ENCODE measurements at regions not wholly inside any gene's neighbourhood (a gene's known extent, or its start where the extent isn't known, plus 50 kb on each side); places are given as distances from the start of the nearest gene placed in this dataset.
"Not testable (repeated sequence)": the region's sequence is repeated elsewhere in the genome, so short reads cannot be mapped to it uniquely, and the experiment has no call there.

DNA sequence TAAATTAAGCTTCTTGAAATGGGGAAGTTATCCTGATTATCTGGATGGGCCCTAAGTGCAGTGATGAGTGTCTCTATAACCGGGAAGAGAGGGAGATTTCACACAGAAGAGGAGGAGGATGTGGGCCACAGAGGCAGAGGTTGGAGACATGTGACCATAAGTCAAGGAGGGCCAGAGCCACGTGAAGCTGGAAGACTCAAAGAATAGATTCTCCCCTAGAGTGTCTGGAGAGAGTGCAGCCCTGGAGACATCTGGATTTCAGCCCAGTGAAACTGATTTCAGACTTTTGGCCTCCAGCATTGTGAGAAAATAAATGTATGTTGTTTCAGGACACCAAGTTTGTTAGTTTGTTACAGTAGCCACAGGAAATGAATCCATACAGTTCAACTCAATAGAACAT lies 442.9 kb downstream of the NTRK2 start:
- DNase-seq (ENCODE audit: low read depth in 3 of 3, low spot score in 2 of 3), result no peak

DNA sequence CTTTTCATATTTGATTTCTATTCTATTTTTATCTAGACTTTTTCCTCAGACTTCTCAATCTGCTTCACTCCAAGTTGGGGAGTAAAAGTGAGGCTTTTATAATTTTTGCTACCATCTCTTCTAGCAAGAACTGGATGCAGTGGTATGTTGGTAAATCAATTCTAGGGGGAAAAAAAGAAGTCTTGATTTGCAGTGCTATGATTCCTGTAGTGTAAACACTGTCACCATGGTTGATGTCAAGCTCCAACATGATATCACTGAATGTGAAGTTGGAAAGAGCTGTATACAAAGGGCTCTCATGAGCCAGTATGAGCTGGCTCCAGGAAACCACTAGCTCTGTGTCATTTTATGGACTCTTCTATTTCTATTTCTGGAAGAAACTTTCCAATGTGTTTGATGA lies 439.2 kb downstream of the NTRK2 start:
- no peak for DNase-seq (ENCODE audit: low read depth in 3 of 3, low spot score in 2 of 3)

DNA sequence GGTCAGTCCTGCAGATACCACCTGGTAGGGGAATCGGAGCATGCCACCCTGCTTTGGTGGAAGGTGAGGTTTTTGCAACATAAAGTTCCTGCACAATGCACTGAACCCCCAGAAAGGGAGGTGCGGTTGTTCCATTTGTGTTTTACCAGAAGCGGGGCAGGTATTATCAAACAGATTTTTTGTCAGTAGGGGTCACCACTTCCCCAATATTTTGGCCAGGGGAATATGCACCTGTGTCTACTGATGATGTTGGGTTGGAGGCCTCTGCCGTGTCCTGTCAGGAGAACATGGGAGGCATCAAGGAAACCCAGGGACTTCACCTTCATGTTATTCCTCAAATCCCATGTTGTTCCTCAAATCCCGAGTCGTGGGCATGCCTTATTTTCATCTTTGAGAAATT lies 438.7 kb downstream of the NTRK2 start:
- no peak for DNase-seq (ENCODE audit: low read depth in 3 of 3, low spot score in 2 of 3)

DNA sequence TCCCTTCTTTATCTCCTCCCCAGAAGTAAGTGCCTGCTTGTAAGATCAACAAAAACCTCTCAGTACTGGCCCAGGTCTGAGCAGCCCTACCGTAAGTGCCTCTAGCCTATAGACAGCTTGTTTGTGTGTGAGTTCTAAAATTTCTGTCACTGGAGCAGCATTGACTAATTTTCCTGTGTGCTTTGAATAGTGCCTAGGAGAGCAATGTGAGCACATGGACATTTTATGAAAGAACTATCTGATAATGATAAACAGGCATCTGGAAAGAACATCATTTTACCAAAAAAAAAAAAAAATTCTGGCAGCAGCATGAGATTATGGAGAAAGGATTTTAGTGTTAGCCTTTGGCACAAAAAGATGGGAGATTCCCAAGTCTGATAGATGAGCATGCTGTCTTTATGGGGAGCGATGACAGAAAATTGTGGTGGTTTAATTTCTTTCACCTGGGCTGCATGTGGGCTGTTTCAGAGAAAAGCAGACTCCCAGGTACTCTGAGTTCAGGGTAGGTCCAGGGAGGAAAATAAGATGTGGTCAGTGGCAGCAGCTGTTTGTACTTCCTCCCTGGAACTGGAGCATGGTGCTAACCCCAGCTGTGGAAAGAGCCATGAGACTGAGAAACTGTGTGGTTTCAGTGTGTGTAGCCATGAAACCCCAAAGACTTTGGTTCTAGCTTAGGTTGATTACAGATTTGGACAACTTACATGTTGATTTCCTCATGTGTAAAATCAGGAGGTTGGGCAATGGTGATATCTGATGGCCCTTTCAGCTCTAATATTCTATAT lies 419.9 kb downstream of the NTRK2 start:
- DNase-seq (ENCODE audit: low read depth in 3 of 3, low spot score in 2 of 3), result no peak

DNA sequence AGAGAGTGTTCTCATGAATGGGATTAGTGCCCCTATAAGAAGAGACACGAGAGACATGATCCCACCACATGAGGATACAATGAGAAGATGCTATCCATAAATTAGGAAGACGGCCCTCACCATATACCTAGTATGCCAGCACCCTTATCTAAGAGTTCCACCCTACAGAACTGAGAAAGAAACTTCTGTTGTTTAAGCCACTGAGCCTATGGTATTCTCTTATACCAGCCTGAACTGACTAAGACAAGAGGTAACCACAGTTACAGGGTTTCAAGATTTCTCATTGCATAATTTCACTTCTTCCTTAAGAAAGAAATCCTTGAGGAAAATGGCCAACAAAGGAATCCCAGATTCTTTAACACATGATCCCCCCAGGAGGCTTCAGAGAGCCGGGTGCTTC lies 412.4 kb downstream of the NTRK2 start:
- no peak for DNase-seq (ENCODE audit: low read depth in 3 of 3, low spot score in 2 of 3)

DNA sequence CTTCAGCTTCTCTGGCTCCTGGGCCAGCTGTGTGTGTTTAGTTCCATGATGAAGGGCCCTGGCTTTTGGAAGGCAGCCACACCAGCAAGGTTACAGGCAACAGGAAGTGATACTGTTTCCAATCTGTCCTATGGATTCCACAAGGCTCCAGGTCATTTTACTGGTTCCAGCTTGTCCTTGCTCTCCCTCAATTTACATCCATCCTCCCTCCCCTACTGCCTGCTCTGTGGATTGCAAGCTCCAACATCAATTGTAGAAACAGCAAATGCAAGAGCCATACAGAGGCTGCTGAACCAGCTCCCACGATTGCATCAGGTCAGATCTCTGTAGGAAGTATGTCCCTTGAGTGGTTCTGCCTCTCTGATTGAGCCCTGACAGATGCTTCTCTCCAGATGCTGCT lies 409.8 kb downstream of the NTRK2 start:
- no peak for DNase-seq (ENCODE audit: low read depth in 3 of 3, low spot score in 2 of 3)

DNA sequence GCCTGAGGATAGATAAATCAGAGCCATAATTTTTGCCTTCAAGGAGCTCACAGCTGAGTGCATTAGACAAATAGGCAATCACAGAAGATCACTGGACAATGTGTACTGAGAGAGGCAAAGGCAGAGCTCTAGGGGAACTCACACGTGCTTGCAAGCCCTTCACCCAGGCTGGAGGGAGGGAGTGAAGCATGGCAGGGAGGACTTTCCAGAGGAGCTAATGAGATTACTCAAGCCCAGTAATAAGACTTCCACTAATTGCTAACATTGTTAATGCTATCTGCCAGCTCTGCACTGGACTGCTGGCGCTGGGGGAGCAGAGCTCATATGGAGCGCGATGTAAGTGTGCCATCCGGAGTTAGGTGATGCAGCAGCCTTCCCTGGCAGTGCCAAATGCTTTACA lies 408.4 kb downstream of the NTRK2 start:
- no peak for DNase-seq (ENCODE audit: low read depth in 3 of 3, low spot score in 2 of 3)

DNA sequence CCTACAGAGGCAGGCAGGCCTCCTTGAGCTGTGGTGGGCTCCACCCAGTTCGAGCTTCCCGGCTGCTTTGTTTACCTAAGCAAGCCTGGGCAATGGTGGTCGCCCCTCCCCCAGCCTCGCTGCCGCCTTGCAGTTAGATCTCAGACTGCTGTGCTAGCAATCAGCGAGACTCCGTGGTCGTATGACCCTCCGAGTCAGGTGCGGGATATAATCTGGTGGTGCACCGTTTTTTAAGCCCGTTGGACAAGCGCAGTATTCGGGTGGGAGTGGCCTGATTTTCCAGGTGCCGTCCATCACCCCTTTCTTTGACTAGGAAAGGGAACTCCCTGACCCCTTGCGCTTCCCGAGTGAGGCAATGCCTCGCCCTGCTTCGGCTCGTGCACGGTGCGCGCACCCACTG lies 407.6 kb downstream of the NTRK2 start:
- DNase-seq (ENCODE audit: low read depth in 3 of 3, low spot score in 2 of 3), result not testable (repeated sequence)

Data from right renal cortex interstitium (tissue), 3 donors.